Breast epithelium (tissue), 4 donors: ENCODE measurements at regions not wholly inside any gene's neighbourhood (a gene's known extent, or its start where the extent isn't known, plus 50 kb on each side); places are given as distances from the start of the nearest gene placed in this dataset.

Experiments
- DNase-seq, 2 donors: peaks; one replicate each; pipeline ENCODE4 v3.0.0-alpha.2; 2019; ENCODE audit warnings: low spot score in 2 of 2
- H3K27ac ChIP-seq, 2 donors: fragments of 200-600 bp; sonication (generic) in 1 of 2; one replicate each; pipeline ENCODE4 v1.5.1; 2016 to 2019; ENCODE audit warnings: mild to moderate bottlenecking in 1 of 2
- H3K27me3 ChIP-seq, 2 donors: fragments of 200-600 bp; sonication (generic) in 1 of 2; one replicate each; pipeline versions ENCODE4 v1.5.1 to v1.6.0; 2017 to 2019; ENCODE audit warnings: control low read depth in 1 of 2, mild to moderate bottlenecking in 1 of 2
- H3K36me3 ChIP-seq: fragments of 200-600 bp; one replicate; pipeline ENCODE4 v1.5.1; 2019
- H3K4me1 ChIP-seq, 2 donors: fragments of 200-600 bp; sonication (generic); one replicate each; pipeline ENCODE4 v1.5.1; 2016 to 2019; ENCODE audit warnings: control low read depth in 1 of 2
- H3K4me3 ChIP-seq, 3 donors: fragments of 200-600 bp; sonication (generic); 1 replicate in 2 of 3; 2 replicates in 1 of 3; pipeline ENCODE4 v1.5.1; 2016 to 2019; ENCODE audit warnings: mild to moderate bottlenecking in 3 of 3, moderate library complexity in 2 of 3
- H3K9me3 ChIP-seq, 2 donors: fragments of 200-600 bp; sonication (generic) in 1 of 2; one replicate each; pipeline ENCODE4 v1.5.1; 2016 to 2019; ENCODE audit warnings: control low read depth in 1 of 2
- CTCF ChIP-seq, 3 donors: fragments of 450-650 bp; IDR thresholded peaks; one replicate each; pipeline ENCODE4 v1.5.1; 2016 to 2017; ENCODE audit warnings: antibody characterized with exemption in 3 of 3, mild to moderate bottlenecking in 3 of 3, moderate library complexity in 3 of 3
- POLR2A ChIP-seq: fragments of 450-650 bp; IDR thresholded peaks from one replicate; pipeline ENCODE4 v1.6.1; 2016; ENCODE audit warnings: antibody characterized with exemption, mild to moderate bottlenecking, moderate library complexity
- POLR2AphosphoS5 ChIP-seq, 3 donors: sonication (generic); formaldehyde crosslinking; IDR thresholded peaks; one replicate each; pipeline ENCODE4 v1.6.1; 2017; ENCODE audit warnings: antibody characterized with exemption in 3 of 3
- intact Hi-C: fragments of 100-400 bp; cut with DNase I; formaldehyde crosslinking; loops from one replicate; pipeline ENCODE4 v1.15.1; 2023; ENCODE audit warnings: low total_unique reads

DNA sequence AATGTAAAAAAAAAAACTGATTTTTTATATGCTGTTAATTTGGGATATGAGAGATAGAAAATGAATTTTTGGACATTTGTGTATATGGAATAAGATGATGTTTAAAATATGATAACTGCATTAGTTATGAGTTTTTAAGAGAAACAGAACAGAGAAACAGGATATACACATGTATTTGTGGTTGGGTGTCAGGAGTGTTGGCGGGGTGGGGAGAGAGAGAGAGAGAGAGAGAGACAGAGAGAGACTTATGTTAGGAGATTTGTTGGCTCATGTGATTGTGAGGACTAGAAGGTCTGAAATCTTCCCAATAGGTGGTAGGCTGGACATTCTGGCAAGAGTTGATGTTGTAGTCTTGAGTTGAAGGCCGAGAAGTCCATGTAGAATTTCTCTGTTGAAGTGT, 1121.6 kb upstream of the GBE1 start:
- Histone ChIP-seq H3K27me3 (no peaks in the 10 kb centered on the region), H3K9me3 (no peaks in the 10 kb centered on the region), H3K36me3 (no peaks in the 10 kb centered on the region), H3K4me3 (no peak overlapping the region), H3K27ac (no peak overlapping the region), H3K4me1 (no peaks in the 10 kb centered on the region)
- TF ChIP-seq CTCF (IDR thresholded peaks at IDR 0.05) = no peak
- TF ChIP-seq POLR2A = no peak
- TF ChIP-seq POLR2AphosphoS5 (IDR thresholded peaks at IDR 0.05) = no peak
- intact Hi-C loops = no loop called here
- DNase-seq = no peak

GRCh38 chr3:82875401-82875800, 1114.0 kb upstream of the GBE1 start:
- Histone ChIP-seq H3K4me3 (no peak overlapping the region), H3K4me1 (no peaks in the 10 kb centered on the region), H3K9me3 (no peaks in the 10 kb centered on the region), H3K27me3 (no peaks in the 10 kb centered on the region), H3K36me3 (no peaks in the 10 kb centered on the region), H3K27ac (no peak overlapping the region)
- intact Hi-C loops = no loop called here
- DNase-seq = no peak
- TF ChIP-seq CTCF (IDR thresholded peaks at IDR 0.05) (no peak), POLR2AphosphoS5 (IDR thresholded peaks at IDR 0.05) (no peak), POLR2A (no peak)

DNA sequence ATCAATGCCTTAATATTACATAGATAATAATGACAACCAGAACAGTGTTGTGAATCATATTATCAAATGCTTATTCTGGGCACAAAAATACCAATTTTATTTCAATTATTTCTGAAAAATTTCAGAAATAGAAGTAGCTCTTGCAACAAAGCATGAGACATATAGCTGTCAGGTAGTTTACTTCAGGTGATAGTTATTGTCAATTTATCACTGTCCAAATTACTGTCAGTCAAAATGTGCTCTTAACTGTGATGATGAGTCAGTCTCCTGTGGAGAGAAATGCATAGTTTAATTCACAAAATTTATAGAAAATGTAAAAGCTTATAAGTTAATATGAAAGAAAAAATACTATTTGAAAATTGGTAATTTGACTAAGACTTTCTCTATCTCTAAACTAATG, 1078.4 kb upstream of the GBE1 start:
- intact Hi-C loops = no loop called here
- no peaks in the 10 kb centered on the region for H3K4me1 ChIP-seq
- peaks cover 4 to 21% of the 10 kb centered on the region in 2 donors for H3K9me3 ChIP-seq
- TF ChIP-seq POLR2A (no peak), POLR2AphosphoS5 (IDR thresholded peaks at IDR 0.05) (no peak), CTCF (IDR thresholded peaks at IDR 0.05) (no peak)
- H3K4me3 ChIP-seq = no peak overlapping the region
- no peak overlapping the region for H3K27ac ChIP-seq
- no peak for DNase-seq
- H3K36me3 ChIP-seq = no peaks in the 10 kb centered on the region
- H3K27me3 ChIP-seq = no peaks in the 10 kb centered on the region

DNA sequence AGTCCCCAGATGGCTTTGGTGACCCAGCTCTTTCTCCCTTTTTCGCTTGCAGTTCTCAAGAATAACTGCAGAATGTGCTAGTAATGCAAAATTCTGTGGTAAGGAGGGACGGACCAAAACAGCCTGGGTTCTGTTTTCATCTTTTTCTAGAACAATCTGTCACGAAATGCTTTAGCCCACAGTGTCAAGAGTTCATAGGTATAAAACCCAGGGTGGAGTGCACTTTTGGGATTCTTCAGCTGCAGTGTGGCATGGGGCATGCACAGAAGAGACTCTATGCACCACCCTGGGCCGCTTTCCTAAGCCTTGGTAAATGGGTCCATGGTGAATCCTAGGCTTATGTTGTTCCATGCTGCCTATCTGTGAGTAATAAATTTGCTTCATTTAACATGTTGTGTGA, 1072.7 kb upstream of the GBE1 start:
- no peak for DNase-seq
- H3K4me1 ChIP-seq = no peaks in the 10 kb centered on the region
- H3K36me3 ChIP-seq = peaks cover 2% of the 10 kb centered on the region
- intact Hi-C loops = no loop called here
- H3K27me3 ChIP-seq = no peaks in the 10 kb centered on the region
- TF ChIP-seq POLR2AphosphoS5 (IDR thresholded peaks at IDR 0.05) (no peak), POLR2A (no peak), CTCF (IDR thresholded peaks at IDR 0.05) (no peak)
- no peaks in the 10 kb centered on the region for H3K9me3 ChIP-seq
- H3K27ac ChIP-seq = no peak overlapping the region
- no peak overlapping the region for H3K4me3 ChIP-seq

DNA sequence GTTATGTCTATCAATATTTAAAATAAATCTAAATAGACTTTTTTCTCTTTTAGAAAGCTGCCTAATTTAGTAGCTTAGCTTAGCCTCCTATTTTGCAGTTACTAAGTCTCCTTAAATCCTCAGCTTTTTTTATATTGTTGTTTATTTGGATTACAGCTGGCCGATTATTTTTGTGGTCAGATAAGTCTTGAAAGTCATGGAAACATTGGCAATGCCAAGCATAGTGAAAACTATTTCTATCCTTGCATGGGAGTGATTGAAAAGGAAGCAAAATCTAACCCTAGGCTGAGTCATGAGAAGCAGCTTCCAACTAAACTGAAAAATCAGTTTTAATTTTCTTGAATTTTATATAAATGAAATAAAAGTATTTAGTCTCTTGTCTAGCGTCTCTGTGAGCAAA, 1063.0 kb upstream of the GBE1 start:
- intact Hi-C loops = no loop called here
- H3K27me3 ChIP-seq = no peaks in the 10 kb centered on the region
- no peaks in the 10 kb centered on the region for H3K4me1 ChIP-seq
- TF ChIP-seq CTCF (IDR thresholded peaks at IDR 0.05) = no peak
- TF ChIP-seq POLR2A = no peak
- no peak for TF ChIP-seq POLR2AphosphoS5 (IDR thresholded peaks at IDR 0.05)
- H3K9me3 ChIP-seq = no peaks in the 10 kb centered on the region
- no peak overlapping the region for H3K4me3 ChIP-seq
- peaks cover 3% of the 10 kb centered on the region for H3K36me3 ChIP-seq
- H3K27ac ChIP-seq = no peak overlapping the region
- DNase-seq = no peak
